ENCODE measurements at regions not wholly inside any gene's neighbourhood (a gene's known extent, or its start where the extent isn't known, plus 50 kb on each side); places are given as distances from the start of the nearest gene placed in this dataset.

DNA sequence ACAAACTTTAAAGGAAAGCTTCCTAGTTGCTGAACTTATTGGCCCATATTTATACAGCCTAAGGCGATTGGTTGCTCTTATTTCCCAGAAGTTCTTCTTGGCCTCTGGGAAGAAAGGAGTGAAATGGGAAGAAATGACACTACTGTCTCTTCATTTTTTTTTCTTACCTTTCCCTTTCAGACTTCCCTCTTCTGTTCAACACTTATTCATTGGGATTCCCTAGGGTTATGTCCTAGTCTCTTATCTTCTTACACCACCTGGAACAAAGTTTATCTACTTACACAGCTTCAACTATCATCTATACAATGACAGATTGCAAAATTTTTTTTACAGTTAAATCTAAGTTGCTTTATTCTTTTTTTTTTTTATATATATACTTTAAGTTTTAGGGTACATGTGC lies 68.0 kb downstream of the SNX12 start:
- DNase-seq (ENCODE audit: insufficient read length) (no peak), FAIRE-seq (no peak)
- no peak for TF ChIP-seq POLR2AphosphoS5 (IDR thresholded peaks at IDR 0.05; ENCODE audit: low read depth, low read length)

DNA sequence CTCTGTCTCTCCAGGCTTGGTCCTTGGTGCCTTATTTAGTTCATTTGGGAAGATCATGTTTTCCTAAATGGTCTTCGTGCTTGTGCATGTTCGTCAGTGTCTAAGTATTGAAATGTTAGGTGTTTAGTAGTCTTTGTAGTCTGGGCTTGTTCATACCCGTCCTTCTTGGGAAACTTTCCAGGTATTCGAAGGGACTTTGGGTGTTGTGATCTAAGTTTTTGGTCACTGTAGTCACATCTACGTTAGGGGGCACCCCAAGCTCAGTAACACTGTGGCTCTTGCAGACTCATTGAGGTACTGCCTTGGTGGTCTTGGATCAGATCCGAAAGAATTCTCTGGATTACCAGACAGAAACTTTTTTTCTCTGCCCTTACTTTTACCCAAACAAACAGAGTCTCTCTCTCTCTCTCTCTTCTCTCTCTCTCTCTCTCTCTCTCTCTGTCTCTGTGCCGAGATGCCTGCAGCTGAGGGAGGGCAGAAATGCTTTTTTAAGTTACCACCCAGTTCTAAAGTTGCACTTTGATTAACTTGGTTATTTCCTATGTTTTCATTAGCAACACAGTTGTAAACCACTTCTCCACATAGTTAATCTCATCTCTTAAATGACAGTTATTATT lies 67.6 kb upstream of the SLC7A3 start:
- DNase-seq (ENCODE audit: insufficient read length), result no peak
- peak; percentile 73 for FAIRE-seq

DNA sequence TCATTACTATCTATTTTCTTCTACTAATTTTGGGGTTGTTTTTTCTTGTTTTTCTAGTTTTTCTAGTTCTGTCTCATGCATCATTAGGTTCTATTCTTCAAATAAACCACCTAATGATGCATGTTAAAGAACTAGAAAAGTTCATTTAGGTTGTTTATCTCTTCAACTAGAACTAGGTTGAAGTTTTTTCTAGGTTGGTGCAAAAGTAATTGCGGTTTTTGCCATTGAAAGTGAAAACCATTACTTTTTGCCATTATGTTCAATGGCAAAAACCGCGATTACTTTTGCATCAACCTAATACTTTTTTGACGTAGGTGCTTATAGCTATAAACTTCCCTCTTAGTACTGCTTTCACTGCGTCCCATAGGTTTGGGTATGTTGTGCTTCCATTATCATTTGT lies 64.4 kb upstream of the SLC7A3 start:
- TF ChIP-seq POLR2A (IDR thresholded peaks at IDR 0.05; ENCODE audit: low read depth, low read length), result no peak
- no peak for TF ChIP-seq POLR2AphosphoS5 (IDR thresholded peaks at IDR 0.05; ENCODE audit: low read depth, low read length)
- FAIRE-seq, result no peak

More for the DNA sequence above, 67.6 kb upstream of the SLC7A3 start:
- TF ChIP-seq POLR2A (IDR thresholded peaks at IDR 0.05; ENCODE audit: low read depth, low read length) (no peak), TAF1 (IDR thresholded peaks at IDR 0.05; ENCODE audit: borderline replicate concordance, low read depth, low read length) (no peak), POLR2AphosphoS5 (IDR thresholded peaks at IDR 0.05; ENCODE audit: low read depth, low read length) (no peak)

DNA sequence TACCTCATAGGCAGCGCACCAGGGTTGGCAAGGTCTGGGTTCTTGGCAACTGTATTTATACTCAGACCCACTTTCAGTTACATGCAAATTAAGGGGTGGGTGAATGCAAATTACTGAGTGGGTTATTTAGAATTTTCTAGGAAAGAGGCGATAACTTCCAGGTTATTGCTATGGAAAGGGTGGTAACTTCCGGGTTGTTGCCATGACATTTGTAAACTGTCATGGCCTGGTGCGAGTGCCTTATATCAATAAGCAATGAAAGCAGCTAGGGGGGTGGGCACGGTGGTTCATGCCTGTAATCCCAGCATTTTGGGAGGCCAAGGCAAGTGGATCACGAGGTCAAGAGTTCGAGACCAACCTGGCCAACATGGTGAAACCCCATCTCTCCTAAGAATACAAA lies 57.5 kb upstream of the SLC7A3 start:
- TF ChIP-seq POLR2A (IDR thresholded peaks at IDR 0.05; ENCODE audit: low read depth, low read length), result no peak
- no peak for TF ChIP-seq POLR2AphosphoS5 (IDR thresholded peaks at IDR 0.05; ENCODE audit: low read depth, low read length)
- no peak for TF ChIP-seq TAF1 (IDR thresholded peaks at IDR 0.05; ENCODE audit: borderline replicate concordance, low read depth, low read length)
- FAIRE-seq (no peak), DNase-seq (ENCODE audit: insufficient read length) (no peak)

More for the DNA sequence above, 64.4 kb upstream of the SLC7A3 start:
- no peak for DNase-seq (ENCODE audit: insufficient read length)

Data from GM12892 (cell line).